ENCODE measurements at regions not wholly inside any gene's neighbourhood (a gene's known extent, or its start where the extent isn't known, plus 50 kb on each side); places are given as distances from the start of the nearest gene placed in this dataset.

DNA sequence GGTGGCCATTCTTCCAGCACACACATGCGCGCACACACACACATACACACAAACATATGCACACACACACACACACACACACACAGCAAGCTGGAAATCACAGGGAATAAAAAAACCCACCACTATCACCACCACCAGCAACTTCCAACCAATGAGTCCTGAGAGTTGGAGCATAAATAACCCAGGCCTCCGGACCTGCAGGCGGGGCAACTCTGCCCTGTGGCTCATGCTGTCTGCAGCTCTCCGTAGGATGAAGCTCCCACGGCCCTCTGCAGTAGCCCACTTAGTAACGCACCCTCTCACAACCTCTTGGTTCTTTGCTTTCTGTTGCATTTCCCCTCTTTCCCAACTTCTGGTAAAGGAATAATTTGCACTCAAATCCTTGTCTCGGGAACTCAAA is 275.2 kb downstream of the PREX1 start:
- TF ChIP-seq, protein P1, sequence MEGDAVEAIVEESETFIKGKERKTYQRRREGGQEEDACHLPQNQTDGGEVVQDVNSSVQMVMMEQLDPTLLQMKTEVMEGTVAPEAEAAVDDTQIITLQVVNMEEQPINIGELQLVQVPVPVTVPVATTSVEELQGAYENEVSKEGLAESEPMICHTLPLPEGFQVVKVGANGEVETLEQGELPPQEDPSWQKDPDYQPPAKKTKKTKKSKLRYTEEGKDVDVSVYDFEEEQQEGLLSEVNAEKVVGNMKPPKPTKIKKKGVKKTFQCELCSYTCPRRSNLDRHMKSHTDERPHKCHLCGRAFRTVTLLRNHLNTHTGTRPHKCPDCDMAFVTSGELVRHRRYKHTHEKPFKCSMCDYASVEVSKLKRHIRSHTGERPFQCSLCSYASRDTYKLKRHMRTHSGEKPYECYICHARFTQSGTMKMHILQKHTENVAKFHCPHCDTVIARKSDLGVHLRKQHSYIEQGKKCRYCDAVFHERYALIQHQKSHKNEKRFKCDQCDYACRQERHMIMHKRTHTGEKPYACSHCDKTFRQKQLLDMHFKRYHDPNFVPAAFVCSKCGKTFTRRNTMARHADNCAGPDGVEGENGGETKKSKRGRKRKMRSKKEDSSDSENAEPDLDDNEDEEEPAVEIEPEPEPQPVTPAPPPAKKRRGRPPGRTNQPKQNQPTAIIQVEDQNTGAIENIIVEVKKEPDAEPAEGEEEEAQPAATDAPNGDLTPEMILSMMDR (IDR thresholded peaks at IDR 0.05; ENCODE audit: borderline replicate concordance, extremely low read depth, low read length, poor library complexity, severe bottlenecking): no peak
- no peak for TF ChIP-seq EZH2 (IDR thresholded peaks at IDR 0.05; ENCODE audit: borderline replicate concordance, low read depth, low read length, severe bottlenecking)
